CD14-positive monocyte (primary cell): ENCODE measurements at regions not wholly inside any gene's neighbourhood (a gene's known extent, or its start where the extent isn't known, plus 50 kb on each side); places are given as distances from the start of the nearest gene placed in this dataset.

Experiments
- DNase-seq, 3 donors: peaks; one replicate each; pipeline ENCODE4 v3.0.0-alpha.2; 2011 to 2022
- H2AFZ ChIP-seq: 2 replicates; pipeline ENCODE4 v1.6.0; 2012; ENCODE audit warnings: mild to moderate bottlenecking, low read depth, low read length, inconsistent platforms; ENCODE audit not compliant: insufficient read depth, poor library complexity, severe bottlenecking
- H3K27ac ChIP-seq, 2 donors: 1 replicate in 1 of 2; 2 replicates in 1 of 2; pipeline ENCODE4 v1.5.1; 2012 to 2013; ENCODE audit warnings: low read length in 2 of 2, control low read depth in 1 of 2, inconsistent platforms in 1 of 2, low read depth in 1 of 2, mild to moderate bottlenecking in 1 of 2
- H3K27me3 ChIP-seq, 2 donors: one replicate each; pipeline versions ENCODE4 v1.6.0 to v1.6.1; 2011 to 2013; ENCODE audit warnings: low read length in 2 of 2; ENCODE audit not compliant: control insufficient read depth in 2 of 2, insufficient read depth in 2 of 2
- H3K36me3 ChIP-seq, 2 donors: replicated peaks in 1 of 2; 1 replicate in 1 of 2; 2 replicates in 1 of 2; pipeline versions ENCODE4 v1.5.1 to v1.6.1; 2012 to 2013; ENCODE audit warnings: low read length in 2 of 2, control low read depth in 1 of 2, inconsistent platforms in 1 of 2, mild to moderate bottlenecking in 1 of 2; ENCODE audit not compliant: insufficient read depth in 2 of 2, control insufficient read depth in 1 of 2
- H3K4me1 ChIP-seq, 2 donors: 1 replicate in 1 of 2; 2 replicates in 1 of 2; pipeline versions ENCODE4 v1.5.1 to v1.6.1; 2012 to 2013; ENCODE audit warnings: low read length in 2 of 2, control low read depth in 1 of 2, inconsistent platforms in 1 of 2, mild to moderate bottlenecking in 1 of 2, moderate library complexity in 1 of 2; ENCODE audit not compliant: insufficient read depth in 2 of 2, control insufficient read depth in 1 of 2
- H3K4me2 ChIP-seq: replicated peaks from 2 replicates; pipeline ENCODE3; 2012; ENCODE audit warnings: low read length, moderate library complexity, mild to moderate bottlenecking; ENCODE audit not compliant: poor library complexity, severe bottlenecking; ENCODE audit errors: extremely low read depth
- H3K4me3 ChIP-seq, 3 experiments: fragments of 200-600 bp in 1 of 3; sonication (generic) in 1 of 3; replicated peaks in 1 of 3; 1 replicate in 2 of 3; 2 replicates in 1 of 3; pipeline ENCODE4 v1.5.1; 2011 to 2013; ENCODE audit warnings: low read length in 3 of 3, mild to moderate bottlenecking in 3 of 3, control low read depth in 2 of 3, low read depth in 2 of 3, inconsistent platforms in 1 of 3, moderate library complexity in 1 of 3
- H3K79me2 ChIP-seq: 2 replicates; pipeline ENCODE4 v1.6.0; 2012; ENCODE audit warnings: mild to moderate bottlenecking, control low read depth, inconsistent platforms, low read length, moderate library complexity; ENCODE audit not compliant: insufficient read depth
- H3K9ac ChIP-seq: 2 replicates; pipeline ENCODE4 v1.6.0; 2017; ENCODE audit warnings: low read length, mild to moderate bottlenecking; ENCODE audit not compliant: insufficient read depth, poor library complexity, severe bottlenecking
- H3K9me3 ChIP-seq, 2 donors: replicated peaks in 1 of 2; 1 replicate in 1 of 2; 2 replicates in 1 of 2; pipeline versions ENCODE4 v1.5.1 to v1.6.1; 2012 to 2013; ENCODE audit warnings: low read length in 2 of 2, control low read depth in 1 of 2; ENCODE audit not compliant: control insufficient read depth in 1 of 2, insufficient read depth in 1 of 2
- H4K20me1 ChIP-seq: 2 replicates; pipeline ENCODE4 v1.6.0; 2012; ENCODE audit warnings: mild to moderate bottlenecking, low read length, control low read depth, moderate library complexity; ENCODE audit not compliant: insufficient read depth
- H3K27ac Mint-ChIP-seq, 7 donors: one replicate each; pipeline ENCODE4 v1.8.0; 2020; ENCODE audit warnings: mild to moderate bottlenecking in 7 of 7, mixed read lengths in 7 of 7, moderate library complexity in 6 of 7, inconsistent platforms in 2 of 7
- H3K27me3 Mint-ChIP-seq, 3 donors: one replicate each; pipeline ENCODE4 v1.8.0; 2021 to 2022; ENCODE audit warnings: low read depth in 3 of 3, mild to moderate bottlenecking in 3 of 3, mixed read lengths in 3 of 3, moderate library complexity in 3 of 3, inconsistent platforms in 1 of 3
- H3K36me3 Mint-ChIP-seq, 2 donors: one replicate each; pipeline ENCODE4 v1.8.0; 2020; ENCODE audit warnings: mixed read lengths in 2 of 2, inconsistent platforms in 1 of 2, mild to moderate bottlenecking in 1 of 2
- H3K4me1 Mint-ChIP-seq: one replicate; pipeline ENCODE4 v1.8.0; 2020; ENCODE audit warnings: mild to moderate bottlenecking, mixed read lengths
- H3K4me3 Mint-ChIP-seq, 2 donors: one replicate each; pipeline ENCODE4 v1.8.0; 2020; ENCODE audit warnings: mild to moderate bottlenecking in 2 of 2, mixed read lengths in 2 of 2, moderate library complexity in 1 of 2
- H3K9me3 Mint-ChIP-seq, 7 donors: one replicate each; pipeline ENCODE4 v1.8.0; 2020 to 2022; ENCODE audit warnings: mixed read lengths in 7 of 7, mild to moderate bottlenecking in 6 of 7, moderate library complexity in 6 of 7, inconsistent platforms in 2 of 7
- CTCF ChIP-seq: fragments of 200-600 bp; IDR thresholded peaks from one replicate; pipeline ENCODE4 v1.8.0; 2022; ENCODE audit warnings: antibody characterized with exemption, mild to moderate bottlenecking
- WGBS: methylation state at CpG from one replicate; pipeline ENCODE4 v1.1.5; 2013; ENCODE audit warnings: missing lambda C conversion rate; ENCODE audit not compliant: insufficient coverage; 5-methylcytosine and 5-hydroxymethylcytosine counted together
- intact Hi-C, 2 donors: fragments of 100-400 bp; cut with micrococcal nuclease; formaldehyde crosslinking; loops; one replicate each; pipeline versions ENCODE4 v1.15.0 to v1.15.1; 2023

DNA sequence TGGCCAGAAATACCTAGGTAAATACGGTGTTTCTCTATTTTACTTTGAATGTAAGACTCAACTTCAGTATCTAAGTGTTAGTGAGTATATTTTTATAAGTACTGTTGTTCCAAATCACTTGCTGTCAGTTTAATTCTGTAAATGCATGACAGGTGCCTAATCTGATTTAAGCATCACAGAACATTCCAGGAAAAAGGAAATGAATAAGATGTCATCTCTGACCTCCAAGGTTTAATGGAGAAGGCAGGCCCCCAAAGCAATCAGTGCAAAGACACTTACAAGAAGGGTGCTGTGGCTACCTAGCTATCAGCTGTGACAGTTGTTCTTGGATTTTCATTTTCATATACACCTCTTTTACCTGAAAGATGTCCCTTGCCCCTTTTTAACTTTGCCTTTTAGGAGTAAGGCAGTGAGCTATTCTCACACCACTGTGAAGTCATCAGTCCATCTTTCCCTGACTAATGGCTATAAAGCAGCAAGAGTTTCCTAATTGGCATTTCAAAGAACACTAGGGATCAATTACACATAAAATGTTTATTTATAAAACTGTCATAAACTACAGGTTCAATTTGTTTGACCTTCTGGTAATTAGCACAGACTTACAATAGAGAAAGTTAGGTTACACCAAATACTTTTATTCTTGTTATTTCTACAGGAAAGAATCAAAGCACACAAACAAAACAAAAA lies 427.6 kb downstream of the SPRY2 start:
- DNase-seq, result no peak
- no peak overlapping the region for H3K4me2 ChIP-seq
- intact Hi-C loops, result no loop called here
- Mint-ChIP-seq H3K27ac (no peak overlapping the region), H3K36me3 (no peaks in the 10 kb centered on the region), H3K4me1 (peaks cover 25% of the 10 kb centered on the region), H3K9me3 (no peaks in the 10 kb centered on the region), H3K27me3 (no peaks in the 10 kb centered on the region), H3K4me3 (no peak overlapping the region)
- no peaks in the 10 kb centered on the region for H3K9me3 ChIP-seq
- H4K20me1 ChIP-seq, result no peaks in the 10 kb centered on the region
- H2AFZ ChIP-seq, result no peak overlapping the region
- no peak for TF ChIP-seq CTCF
- H3K9ac ChIP-seq, result no peak overlapping the region
- H3K79me2 ChIP-seq, result no peaks in the 10 kb centered on the region
- no peaks in the 10 kb centered on the region for H3K36me3 ChIP-seq
- H3K4me1 ChIP-seq, result peaks cover 8 to 12% of the 10 kb centered on the region in 2 donors
- no peak overlapping the region for H3K27ac ChIP-seq
- H3K27me3 ChIP-seq, result no peaks in the 10 kb centered on the region
- H3K4me3 ChIP-seq, result no peak overlapping the region
- no CpG with 5 or more reads among the region's 1 CpG for WGBS

DNA sequence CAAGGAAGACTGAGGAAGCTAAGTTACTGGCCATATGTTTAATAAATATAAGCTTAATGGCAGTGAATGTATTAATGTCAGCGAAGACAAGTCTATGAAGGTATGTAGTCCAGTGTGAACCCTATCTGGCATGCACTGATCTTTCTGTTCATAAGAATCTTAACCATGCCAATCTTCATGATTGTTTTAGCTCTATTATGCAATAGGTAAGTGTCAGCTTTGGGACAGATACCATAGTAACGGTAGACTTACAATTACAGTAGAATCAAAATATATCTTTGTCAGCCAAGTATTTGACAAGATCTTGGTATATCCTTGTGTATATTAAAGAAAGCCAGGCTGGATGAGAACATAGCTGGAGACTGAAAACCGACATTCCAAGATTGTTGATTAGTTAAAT lies 428.5 kb downstream of the SPRY2 start:
- DNase-seq, result no peak
- intact Hi-C loops, result no loop called here
- H3K27me3 Mint-ChIP-seq, result no peaks in the 10 kb centered on the region
- Histone ChIP-seq H2AFZ (no peak overlapping the region), H3K4me2 (no peak overlapping the region), H3K36me3 (no peaks in the 10 kb centered on the region), H4K20me1 (no peaks in the 10 kb centered on the region), H3K9ac (no peak overlapping the region), H3K27ac (no peak overlapping the region), H3K27me3 (no peaks in the 10 kb centered on the region), H3K79me2 (no peaks in the 10 kb centered on the region), H3K4me3 (no peak overlapping the region), H3K9me3 (no peaks in the 10 kb centered on the region), H3K4me1 (peaks cover 8 to 12% of the 10 kb centered on the region in 2 donors)
- H3K4me3 Mint-ChIP-seq, result no peak overlapping the region
- no CpG with 5 or more reads among the region's 3 CpGs for WGBS
- peaks cover 0 to 3% (median 0%) of the 10 kb centered on the region in 7 donors for H3K9me3 Mint-ChIP-seq
- no peaks in the 10 kb centered on the region for H3K36me3 Mint-ChIP-seq
- no peak overlapping the region for H3K27ac Mint-ChIP-seq
- no peak for TF ChIP-seq CTCF
- H3K4me1 Mint-ChIP-seq, result peaks cover 21% of the 10 kb centered on the region
